Testis (tissue), 2 donors: ENCODE measurements at regions not wholly inside any gene's neighbourhood (a gene's known extent, or its start where the extent isn't known, plus 50 kb on each side); places are given as distances from the start of the nearest gene placed in this dataset.

Experiments
- CTCF ChIP-seq, 3 experiments: fragments of 450-650 bp in 2 of 3; fragments of 200-600 bp in 1 of 3; sonication (generic) in 1 of 3; IDR thresholded peaks; one replicate each; pipeline ENCODE4 v1.5.1; 2016 to 2019; ENCODE audit warnings: antibody characterized with exemption in 3 of 3, mild to moderate bottlenecking in 2 of 3, moderate library complexity in 1 of 3
- POLR2A ChIP-seq: fragments of 450-650 bp; IDR thresholded peaks from one replicate; pipeline ENCODE4 v1.6.1; 2017; ENCODE audit warnings: antibody characterized with exemption, mild to moderate bottlenecking, moderate library complexity

GRCh38 chr2:14941151-14941631 is 308.7 kb downstream of the LRATD1 start:
- TF ChIP-seq CTCF (IDR thresholded peaks at IDR 0.05) (no peak), POLR2A (no peak)
